ENCODE measurements at regions not wholly inside any gene's neighbourhood (a gene's known extent, or its start where the extent isn't known, plus 50 kb on each side); places are given as distances from the start of the nearest gene placed in this dataset.

DNA sequence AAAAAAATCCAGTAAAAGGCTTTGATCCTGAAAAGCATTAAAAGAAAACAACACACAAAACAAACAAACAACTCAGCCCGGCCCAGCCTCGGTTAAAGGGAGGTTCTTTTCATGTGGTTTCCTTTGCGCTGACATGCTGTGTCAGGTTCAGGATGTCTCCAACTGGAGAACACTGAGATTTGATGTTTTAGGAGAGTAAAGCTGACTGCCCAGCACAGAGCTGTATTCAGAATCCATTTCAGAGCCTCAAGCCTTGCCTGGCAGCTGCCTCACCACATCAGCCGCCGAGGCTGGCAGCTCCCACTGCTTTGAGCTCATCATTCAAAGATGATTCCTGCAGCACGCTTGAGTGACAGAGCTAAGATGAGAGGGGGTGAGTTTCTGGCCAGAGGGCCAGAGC, 205.8 kb upstream of the LYZL1 start:
- DNase-seq, result no peak
- H3K27ac ChIP-seq (ENCODE audit: insufficient read depth in 1 of 2, low read depth in 1 of 2, low read length in 2 of 2, poor library complexity in 1 of 2, severe bottlenecking in 2 of 2), result no peak overlapping the region
- no peaks in the 10 kb centered on the region for H3K9me3 ChIP-seq (ENCODE audit: control extremely low read depth in 1 of 5, control insufficient read depth in 4 of 5, insufficient read depth in 2 of 5, low read depth in 1 of 5, low read length in 4 of 5)
- ChIA-PET POLR2A (no interaction called here), CTCF (interaction anchor here (1.3 kb wide), 1 partner anchor 12 kb away, joined by 4 read pairs; no protein-coding TSS in a partner anchor)
- H3K27me3 ChIP-seq (replicated peaks in 2 of 5; ENCODE audit: control insufficient read depth in 4 of 5, insufficient read depth in 5 of 5, low read length in 4 of 5), result no peaks in the 10 kb centered on the region
- no peak overlapping the region for H3K4me3 ChIP-seq (ENCODE audit: control insufficient read depth in 1 of 7, extremely low read depth in 1 of 7, insufficient read depth in 4 of 7, low read depth in 2 of 7, low read length in 6 of 7)
- no peaks in the 10 kb centered on the region for H3K36me3 ChIP-seq (ENCODE audit: control insufficient read depth in 4 of 4, insufficient read depth in 4 of 4, low read length in 3 of 4)
- H3K4me1 ChIP-seq (ENCODE audit: control extremely low read depth in 1 of 4, control insufficient read depth in 4 of 4, insufficient read depth in 4 of 4, low read length in 3 of 4), result no peaks in the 10 kb centered on the region
- WGBS (ENCODE audit: insufficient coverage), result 87% methylated on average over 5 of the region's 6 CpGs

DNA sequence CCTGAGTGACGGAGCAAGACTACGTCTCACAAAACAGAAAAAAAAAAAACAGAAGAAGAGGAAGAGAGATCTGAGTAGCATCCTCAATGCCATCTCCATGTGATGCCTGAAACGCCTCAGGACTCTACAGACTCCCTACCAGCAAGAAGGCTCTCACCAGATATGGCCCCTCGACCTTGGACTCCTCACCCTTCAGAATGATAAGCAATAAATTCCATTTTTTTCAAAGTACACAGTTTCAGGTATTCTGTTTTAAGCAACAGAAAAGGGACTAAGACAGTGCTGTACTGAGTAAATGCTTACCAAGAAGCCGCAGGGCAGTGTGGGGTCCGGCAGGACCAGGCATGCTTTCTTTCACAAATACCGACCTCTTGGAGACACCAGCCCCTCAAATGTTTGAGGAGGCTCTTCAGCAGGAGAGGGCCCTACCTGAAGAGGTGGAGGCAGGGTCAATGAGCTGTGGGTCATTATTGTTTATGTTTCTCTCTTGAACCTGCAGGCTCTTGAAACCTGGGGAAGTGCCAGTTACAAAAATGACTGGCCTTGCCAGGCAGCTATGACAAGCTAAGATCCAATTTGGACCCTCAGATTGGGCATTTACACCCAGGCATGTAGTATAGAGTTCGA, 204.1 kb upstream of the LYZL1 start:
- ChIA-PET CTCF (interaction anchor here (1.2 kb wide), 1 partner anchor 18 kb away, joined by 3 read pairs; no protein-coding TSS in a partner anchor), POLR2A (no interaction called here)
- Histone ChIP-seq H3K9me3 (ENCODE audit: control extremely low read depth in 1 of 5, control insufficient read depth in 4 of 5, insufficient read depth in 2 of 5, low read depth in 1 of 5, low read length in 4 of 5) (no peaks in the 10 kb centered on the region), H3K4me1 (ENCODE audit: control extremely low read depth in 1 of 4, control insufficient read depth in 4 of 4, insufficient read depth in 4 of 4, low read length in 3 of 4) (no peaks in the 10 kb centered on the region), H3K27me3 (replicated peaks in 2 of 5; ENCODE audit: control insufficient read depth in 4 of 5, insufficient read depth in 5 of 5, low read length in 4 of 5) (no peaks in the 10 kb centered on the region), H3K27ac (ENCODE audit: insufficient read depth in 1 of 2, low read depth in 1 of 2, low read length in 2 of 2, poor library complexity in 1 of 2, severe bottlenecking in 2 of 2) (no peak overlapping the region), H3K36me3 (ENCODE audit: control insufficient read depth in 4 of 4, insufficient read depth in 4 of 4, low read length in 3 of 4) (no peaks in the 10 kb centered on the region), H3K4me3 (ENCODE audit: control insufficient read depth in 1 of 7, extremely low read depth in 1 of 7, insufficient read depth in 4 of 7, low read depth in 2 of 7, low read length in 6 of 7) (no peak overlapping the region)
- WGBS (ENCODE audit: insufficient coverage), result 80% methylated on average over 2 of the region's 8 CpGs
- DNase-seq, result no peak

DNA sequence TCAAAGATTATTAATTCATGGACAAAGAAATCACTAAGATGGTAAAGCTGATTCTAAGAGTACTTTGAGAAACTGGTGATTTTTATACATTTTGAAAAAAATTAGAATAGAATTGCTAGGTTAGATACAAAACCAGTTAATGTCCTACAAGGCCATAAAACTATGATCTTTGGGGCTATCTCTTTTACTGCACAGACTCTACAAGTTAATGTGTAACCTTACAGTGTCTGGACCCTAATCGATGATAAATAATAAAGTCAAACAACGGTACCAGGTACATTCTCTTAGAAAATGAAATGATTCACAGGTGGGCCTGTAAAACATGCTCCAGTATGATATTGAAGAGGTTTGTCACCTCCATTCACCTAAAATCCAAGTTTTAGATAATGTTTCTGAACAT, 199.8 kb upstream of the LYZL1 start:
- Histone ChIP-seq H3K27me3 (replicated peaks in 2 of 5; ENCODE audit: control insufficient read depth in 4 of 5, insufficient read depth in 5 of 5, low read length in 4 of 5) (no peaks in the 10 kb centered on the region), H3K36me3 (ENCODE audit: control insufficient read depth in 4 of 4, insufficient read depth in 4 of 4, low read length in 3 of 4) (no peaks in the 10 kb centered on the region), H3K27ac (ENCODE audit: insufficient read depth in 1 of 2, low read depth in 1 of 2, low read length in 2 of 2, poor library complexity in 1 of 2, severe bottlenecking in 2 of 2) (no peak overlapping the region), H3K9me3 (ENCODE audit: control extremely low read depth in 1 of 5, control insufficient read depth in 4 of 5, insufficient read depth in 2 of 5, low read depth in 1 of 5, low read length in 4 of 5) (no peaks in the 10 kb centered on the region), H3K4me1 (ENCODE audit: control extremely low read depth in 1 of 4, control insufficient read depth in 4 of 4, insufficient read depth in 4 of 4, low read length in 3 of 4) (no peaks in the 10 kb centered on the region), H3K4me3 (ENCODE audit: control insufficient read depth in 1 of 7, extremely low read depth in 1 of 7, insufficient read depth in 4 of 7, low read depth in 2 of 7, low read length in 6 of 7) (no peak overlapping the region)
- DNase-seq, result no peak
- ChIA-PET POLR2A (no interaction called here), CTCF (no interaction called here)
- no CpG with 5 or more reads among the region's 2 CpGs for WGBS (ENCODE audit: insufficient coverage)

DNA sequence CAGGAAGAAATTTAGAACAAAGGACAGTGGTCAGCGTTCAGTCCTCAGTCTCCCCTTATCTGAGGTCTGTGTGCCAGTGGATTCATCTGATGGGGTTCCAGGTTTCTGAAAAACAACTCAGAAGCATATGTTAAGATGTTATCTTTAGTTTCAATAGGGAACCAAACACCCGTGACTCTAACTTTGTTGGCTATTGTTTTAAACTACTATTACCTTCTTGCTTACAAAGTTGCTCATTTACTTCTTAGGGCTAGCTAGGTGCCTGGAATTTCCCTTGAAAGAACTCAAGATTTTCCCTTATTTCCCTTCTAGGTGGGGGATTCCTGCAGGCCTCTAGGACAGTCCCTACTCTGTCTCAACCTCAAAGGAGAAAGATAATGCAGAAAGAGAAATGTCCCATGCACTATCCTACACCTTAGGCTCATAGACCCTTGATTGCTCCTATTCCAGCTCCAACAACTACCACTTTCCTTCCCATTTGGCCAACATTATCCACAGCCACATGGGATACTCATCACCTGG, 192.5 kb upstream of the LYZL1 start:
- peaks cover 0 to 3% (median 0%) of the 10 kb centered on the region in 5 experiments for H3K9me3 ChIP-seq (ENCODE audit: control extremely low read depth in 1 of 5, control insufficient read depth in 4 of 5, insufficient read depth in 2 of 5, low read depth in 1 of 5, low read length in 4 of 5)
- ChIA-PET CTCF (no interaction called here), POLR2A (no interaction called here)
- no peaks in the 10 kb centered on the region for H3K4me1 ChIP-seq (ENCODE audit: control extremely low read depth in 1 of 4, control insufficient read depth in 4 of 4, insufficient read depth in 4 of 4, low read length in 3 of 4)
- H3K4me3 ChIP-seq (ENCODE audit: control insufficient read depth in 1 of 7, extremely low read depth in 1 of 7, insufficient read depth in 4 of 7, low read depth in 2 of 7, low read length in 6 of 7), result no peak overlapping the region
- no peaks in the 10 kb centered on the region for H3K36me3 ChIP-seq (ENCODE audit: control insufficient read depth in 4 of 4, insufficient read depth in 4 of 4, low read length in 3 of 4)
- no peak for DNase-seq
- WGBS (ENCODE audit: insufficient coverage), result 20% methylated on average over 1 of the region's 2 CpGs
- H3K27me3 ChIP-seq (replicated peaks in 2 of 5; ENCODE audit: control insufficient read depth in 4 of 5, insufficient read depth in 5 of 5, low read length in 4 of 5), result peaks cover 0 to 11% (median 0%) of the 10 kb centered on the region in 5 experiments
- H3K27ac ChIP-seq (ENCODE audit: insufficient read depth in 1 of 2, low read depth in 1 of 2, low read length in 2 of 2, poor library complexity in 1 of 2, severe bottlenecking in 2 of 2), result no peak overlapping the region

DNA sequence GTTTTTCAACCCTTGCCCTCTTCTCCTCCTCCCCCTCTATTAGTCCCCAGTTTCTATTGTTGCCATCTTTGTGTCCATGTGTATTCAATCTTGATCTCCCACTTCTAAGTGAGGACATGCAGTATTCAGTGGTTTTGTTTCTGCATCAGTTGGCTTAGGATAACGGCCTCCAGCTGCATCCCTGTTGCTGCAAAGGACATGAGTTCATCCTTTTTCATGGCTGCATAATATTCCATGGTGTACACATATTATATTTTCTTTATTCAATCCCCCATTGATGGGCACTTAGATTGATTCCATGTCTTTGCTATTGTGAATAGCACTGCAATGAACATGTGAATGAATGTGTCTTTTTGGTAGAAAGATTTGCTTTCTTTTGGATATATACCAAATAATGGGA, 190.4 kb upstream of the LYZL1 start:
- Histone ChIP-seq H3K4me1 (ENCODE audit: control extremely low read depth in 1 of 4, control insufficient read depth in 4 of 4, insufficient read depth in 4 of 4, low read length in 3 of 4) (peaks cover 0 to 12% (median 7%) of the 10 kb centered on the region in 4 experiments), H3K27ac (ENCODE audit: insufficient read depth in 1 of 2, low read depth in 1 of 2, low read length in 2 of 2, poor library complexity in 1 of 2, severe bottlenecking in 2 of 2) (no peak overlapping the region), H3K36me3 (ENCODE audit: control insufficient read depth in 4 of 4, insufficient read depth in 4 of 4, low read length in 3 of 4) (no peaks in the 10 kb centered on the region), H3K27me3 (replicated peaks in 2 of 5; ENCODE audit: control insufficient read depth in 4 of 5, insufficient read depth in 5 of 5, low read length in 4 of 5) (peaks cover 0 to 11% (median 0%) of the 10 kb centered on the region in 5 experiments), H3K4me3 (ENCODE audit: control insufficient read depth in 1 of 7, extremely low read depth in 1 of 7, insufficient read depth in 4 of 7, low read depth in 2 of 7, low read length in 6 of 7) (no peak overlapping the region), H3K9me3 (ENCODE audit: control extremely low read depth in 1 of 5, control insufficient read depth in 4 of 5, insufficient read depth in 2 of 5, low read depth in 1 of 5, low read length in 4 of 5) (peaks cover 0 to 3% (median 0%) of the 10 kb centered on the region in 5 experiments)
- DNase-seq, result no peak
- ChIA-PET POLR2A (no interaction called here), CTCF (no interaction called here)
- WGBS (ENCODE audit: insufficient coverage), result 80% methylated on average over 1 of the region's 1 CpG

DNA sequence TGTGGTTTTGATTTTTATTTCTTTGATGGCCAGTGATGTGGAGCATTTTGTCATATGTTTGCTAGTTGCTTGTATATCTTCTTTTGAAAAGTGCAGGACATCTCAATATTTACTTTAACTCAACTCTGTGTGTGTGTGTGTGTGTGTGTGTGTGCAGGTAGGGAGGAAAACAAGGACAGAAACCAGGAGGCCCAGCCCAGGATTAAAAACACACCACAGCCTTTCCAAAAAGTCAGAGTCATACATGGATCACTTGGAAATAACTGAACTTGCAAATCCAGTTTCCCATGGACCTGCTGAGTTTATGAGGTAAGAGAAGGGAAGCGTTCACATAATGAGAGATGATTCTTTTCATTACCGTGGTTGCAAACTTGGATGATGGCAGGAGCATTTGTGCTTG, 189.9 kb upstream of the LYZL1 start:
- POLR2A ChIA-PET, result no interaction called here
- CTCF ChIA-PET, result no interaction called here

DNA sequence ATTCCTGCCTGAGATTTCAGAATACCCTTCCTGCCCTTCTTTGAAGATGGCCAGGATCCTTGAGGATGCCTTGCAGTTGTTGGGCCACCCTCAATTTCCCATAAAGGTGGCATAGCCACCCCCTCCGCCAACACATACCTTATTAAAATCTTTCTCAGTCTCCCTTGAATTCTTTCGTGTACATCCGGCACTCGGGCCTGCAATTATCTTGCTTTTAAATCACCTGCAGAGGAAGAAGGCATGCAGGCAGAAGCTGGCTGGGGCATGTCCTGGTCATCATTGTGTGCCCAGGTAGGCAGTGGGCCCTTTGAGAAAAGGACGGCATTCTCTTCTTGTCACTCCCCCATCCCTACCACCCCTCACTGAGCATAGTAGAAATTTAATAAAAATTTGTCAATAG, 189.5 kb upstream of the LYZL1 start:
- DNase-seq, result no peak
- Histone ChIP-seq H3K36me3 (ENCODE audit: control insufficient read depth in 4 of 4, insufficient read depth in 4 of 4, low read length in 3 of 4) (no peaks in the 10 kb centered on the region), H3K4me3 (ENCODE audit: control insufficient read depth in 1 of 7, extremely low read depth in 1 of 7, insufficient read depth in 4 of 7, low read depth in 2 of 7, low read length in 6 of 7) (no peak overlapping the region), H3K4me1 (ENCODE audit: control extremely low read depth in 1 of 4, control insufficient read depth in 4 of 4, insufficient read depth in 4 of 4, low read length in 3 of 4) (peaks cover 0 to 12% (median 7%) of the 10 kb centered on the region in 4 experiments), H3K9me3 (ENCODE audit: control extremely low read depth in 1 of 5, control insufficient read depth in 4 of 5, insufficient read depth in 2 of 5, low read depth in 1 of 5, low read length in 4 of 5) (peaks cover 0 to 3% (median 0%) of the 10 kb centered on the region in 5 experiments), H3K27ac (ENCODE audit: insufficient read depth in 1 of 2, low read depth in 1 of 2, low read length in 2 of 2, poor library complexity in 1 of 2, severe bottlenecking in 2 of 2) (no peak overlapping the region), H3K27me3 (replicated peaks in 2 of 5; ENCODE audit: control insufficient read depth in 4 of 5, insufficient read depth in 5 of 5, low read length in 4 of 5) (peaks cover 0 to 11% (median 0%) of the 10 kb centered on the region in 5 experiments)
- ChIA-PET POLR2A (no interaction called here), CTCF (no interaction called here)
- 100% methylated on average over 4 of the region's 5 CpGs for WGBS (ENCODE audit: insufficient coverage)

More for the DNA sequence above, 189.9 kb upstream of the LYZL1 start:
- no peak for DNase-seq
- no peak overlapping the region for H3K27ac ChIP-seq (ENCODE audit: insufficient read depth in 1 of 2, low read depth in 1 of 2, low read length in 2 of 2, poor library complexity in 1 of 2, severe bottlenecking in 2 of 2)
- H3K27me3 ChIP-seq (replicated peaks in 2 of 5; ENCODE audit: control insufficient read depth in 4 of 5, insufficient read depth in 5 of 5, low read length in 4 of 5), result peaks cover 0 to 11% (median 0%) of the 10 kb centered on the region in 5 experiments
- H3K4me1 ChIP-seq (ENCODE audit: control extremely low read depth in 1 of 4, control insufficient read depth in 4 of 4, insufficient read depth in 4 of 4, low read length in 3 of 4), result peaks cover 0 to 12% (median 7%) of the 10 kb centered on the region in 4 experiments
- no peak overlapping the region for H3K4me3 ChIP-seq (ENCODE audit: control insufficient read depth in 1 of 7, extremely low read depth in 1 of 7, insufficient read depth in 4 of 7, low read depth in 2 of 7, low read length in 6 of 7)
- WGBS (ENCODE audit: insufficient coverage), result 42% methylated on average over 2 of the region's 2 CpGs
- H3K36me3 ChIP-seq (ENCODE audit: control insufficient read depth in 4 of 4, insufficient read depth in 4 of 4, low read length in 3 of 4), result no peaks in the 10 kb centered on the region
- H3K9me3 ChIP-seq (ENCODE audit: control extremely low read depth in 1 of 5, control insufficient read depth in 4 of 5, insufficient read depth in 2 of 5, low read depth in 1 of 5, low read length in 4 of 5), result peaks cover 0 to 3% (median 0%) of the 10 kb centered on the region in 5 experiments
